Mesendoderm (in vitro differentiated cells): ENCODE measurements at regions not wholly inside any gene's neighbourhood (a gene's known extent, or its start where the extent isn't known, plus 50 kb on each side); places are given as distances from the start of the nearest gene placed in this dataset.
"Not testable (repeated sequence)": the region's sequence is repeated elsewhere in the genome, so short reads cannot be mapped to it uniquely, and the experiment has no call there.

Experiments used
- DNase-seq: peaks from one replicate; pipeline ENCODE4 v3.0.0; 2013
- H2AK5ac ChIP-seq: 2 replicates; pipeline ENCODE4 v1.6.1; 2013; ENCODE audit warnings: low read length, inconsistent platforms
- H2BK120ac ChIP-seq: 2 replicates; pipeline ENCODE4 v1.6.1; 2013; ENCODE audit warnings: low read depth, mild to moderate bottlenecking, low read length, moderate library complexity, mixed read lengths
- H2BK15ac ChIP-seq: replicated peaks from 2 replicates; pipeline ENCODE4 v1.6.1; 2013; ENCODE audit warnings: low read depth, mild to moderate bottlenecking, moderate library complexity
- H2BK5ac ChIP-seq: 2 replicates; pipeline ENCODE4 v1.6.1; 2013; ENCODE audit warnings: low read length, inconsistent platforms
- H3K18ac ChIP-seq: 2 replicates; pipeline ENCODE4 v1.6.1; 2013; ENCODE audit warnings: mild to moderate bottlenecking, low read length, mixed read lengths
- H3K23ac ChIP-seq: one replicate; pipeline ENCODE4 v1.6.1; 2013; ENCODE audit warnings: low read length
- H3K27ac ChIP-seq: 2 replicates; pipeline ENCODE4 v1.5.1; 2013; ENCODE audit warnings: low read depth, mild to moderate bottlenecking, inconsistent platforms, low read length, moderate library complexity
- H3K27me3 ChIP-seq: 2 replicates; pipeline ENCODE4 v1.6.1; 2013; ENCODE audit warnings: low read length, control low read depth, mild to moderate bottlenecking, inconsistent platforms; ENCODE audit not compliant: insufficient read depth, poor library complexity
- H3K36me3 ChIP-seq: 2 replicates; pipeline ENCODE4 v1.6.1; 2013; ENCODE audit warnings: low read length, inconsistent platforms; ENCODE audit not compliant: control insufficient read depth, insufficient read depth
- H3K4ac ChIP-seq: one replicate; pipeline ENCODE4 v1.6.1; 2013; ENCODE audit warnings: low read depth, mild to moderate bottlenecking, low read length, moderate library complexity
- H3K4me1 ChIP-seq: 2 replicates; pipeline ENCODE4 v1.6.1; 2013; ENCODE audit warnings: low read depth, low read length, inconsistent platforms; ENCODE audit not compliant: control insufficient read depth
- H3K4me2 ChIP-seq: 2 replicates; pipeline ENCODE4 v1.6.1; 2013; ENCODE audit warnings: low read length
- H3K4me3 ChIP-seq: 2 replicates; pipeline ENCODE4 v1.5.1; 2013; ENCODE audit warnings: mild to moderate bottlenecking, low read length
- H3K56ac ChIP-seq: one replicate; pipeline ENCODE4 v1.6.1; 2013; ENCODE audit warnings: low read length
- H3K79me1 ChIP-seq: 2 replicates; pipeline ENCODE4 v1.6.1; 2013; ENCODE audit warnings: low read length, inconsistent platforms
- H3K79me2 ChIP-seq: 2 replicates; pipeline ENCODE4 v1.6.1; 2013; ENCODE audit warnings: mild to moderate bottlenecking, low read length; ENCODE audit not compliant: control insufficient read depth, insufficient read depth
- H3K9ac ChIP-seq: 2 replicates; pipeline ENCODE4 v1.6.1; 2013; ENCODE audit warnings: low read length, inconsistent platforms
- H4K5ac ChIP-seq: one replicate; pipeline ENCODE4 v1.6.1; 2013; ENCODE audit warnings: low read length
- H4K8ac ChIP-seq: one replicate; pipeline ENCODE4 v1.6.1; 2013; ENCODE audit warnings: low read depth, mild to moderate bottlenecking, control low read depth, low read length, moderate library complexity
- WGBS: extraction: QIAGEN DNeasy Blood & Tissue Kit; methylation state at CpG from one replicate; pipeline ENCODE4 v1.1.7; 2013; ENCODE audit warnings: low lambda C conversion rate, missing lambda C conversion rate; ENCODE audit not compliant: insufficient coverage; ENCODE audit errors: extremely low coverage; 5-methylcytosine and 5-hydroxymethylcytosine counted together

DNA sequence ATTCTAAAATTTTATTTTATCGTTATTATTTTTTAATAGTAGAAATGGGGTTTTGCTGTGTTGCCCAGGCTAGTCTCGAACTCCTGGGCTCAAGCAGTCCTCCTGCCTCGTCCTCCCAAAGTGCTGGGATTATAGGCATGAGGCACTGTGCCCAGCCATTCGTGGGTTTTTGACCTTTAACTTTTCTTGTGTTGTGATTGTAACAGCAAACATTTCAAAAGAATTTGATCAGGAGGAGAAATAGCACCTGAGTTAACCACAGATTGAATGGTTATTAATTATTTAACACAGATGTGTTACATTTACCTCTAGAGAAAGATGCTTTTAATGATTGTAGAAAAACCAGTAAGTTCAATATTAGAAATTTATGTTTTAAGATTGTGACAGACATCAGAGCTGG, 132.0 kb downstream of the HAUS1 start:
- H4K8ac ChIP-seq, result no peak overlapping the region
- H3K4me3 ChIP-seq, result no peak overlapping the region
- no peaks in the 10 kb centered on the region for H3K79me2 ChIP-seq
- no peaks in the 10 kb centered on the region for H3K36me3 ChIP-seq
- DNase-seq, result no peak
- no peak overlapping the region for H3K27ac ChIP-seq
- H3K18ac ChIP-seq, result no peak overlapping the region
- WGBS, result 100% methylated on average over 1 of the region's 4 CpGs
- H2BK120ac ChIP-seq, result no peak overlapping the region
- no peak overlapping the region for H3K4me2 ChIP-seq
- no peak overlapping the region for H2BK15ac ChIP-seq
- H3K23ac ChIP-seq, result no peak overlapping the region
- H3K9ac ChIP-seq, result no peak overlapping the region
- H4K5ac ChIP-seq, result no peak overlapping the region
- H2BK5ac ChIP-seq, result no peak overlapping the region
- H2AK5ac ChIP-seq, result no peak overlapping the region
- H3K56ac ChIP-seq, result no peak overlapping the region
- no peak overlapping the region for H3K4ac ChIP-seq
- H3K4me1 ChIP-seq, result no peaks in the 10 kb centered on the region
- no peaks in the 10 kb centered on the region for H3K27me3 ChIP-seq
- no peaks in the 10 kb centered on the region for H3K79me1 ChIP-seq

DNA sequence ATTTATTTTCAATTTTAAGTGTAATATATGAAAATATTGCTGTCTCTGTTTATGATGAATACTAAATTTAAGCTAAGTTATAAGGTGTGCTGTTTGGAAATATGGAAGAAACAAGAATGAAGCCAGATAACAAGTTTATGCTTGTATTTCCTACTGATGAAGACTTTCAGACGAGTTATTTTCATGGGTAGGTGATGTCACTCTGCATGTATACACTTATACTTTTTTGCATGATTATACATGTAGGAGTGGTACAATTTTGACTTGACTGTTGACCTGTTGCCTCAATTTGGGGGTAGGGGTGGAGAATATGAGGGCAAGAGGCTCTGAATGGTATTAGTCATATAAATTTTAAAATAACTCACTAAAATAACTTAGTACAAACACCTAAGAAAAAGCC, 133.7 kb downstream of the HAUS1 start:
- Histone ChIP-seq H3K79me2 (no peaks in the 10 kb centered on the region), H4K5ac (no peak overlapping the region), H2BK15ac (no peak overlapping the region), H3K27ac (no peak overlapping the region), H3K79me1 (no peaks in the 10 kb centered on the region), H3K18ac (no peak overlapping the region), H4K8ac (no peak overlapping the region), H3K4me1 (no peaks in the 10 kb centered on the region), H3K23ac (no peak overlapping the region), H2BK120ac (no peak overlapping the region), H3K9ac (no peak overlapping the region), H3K56ac (no peak overlapping the region), H3K4me3 (no peak overlapping the region), H3K36me3 (no peaks in the 10 kb centered on the region), H2BK5ac (no peak overlapping the region), H3K4me2 (no peak overlapping the region), H3K27me3 (no peaks in the 10 kb centered on the region), H2AK5ac (no peak overlapping the region), H3K4ac (no peak overlapping the region)
- WGBS, result no CpG with 5 or more reads among the region's 1 CpG
- no peak for DNase-seq

DNA sequence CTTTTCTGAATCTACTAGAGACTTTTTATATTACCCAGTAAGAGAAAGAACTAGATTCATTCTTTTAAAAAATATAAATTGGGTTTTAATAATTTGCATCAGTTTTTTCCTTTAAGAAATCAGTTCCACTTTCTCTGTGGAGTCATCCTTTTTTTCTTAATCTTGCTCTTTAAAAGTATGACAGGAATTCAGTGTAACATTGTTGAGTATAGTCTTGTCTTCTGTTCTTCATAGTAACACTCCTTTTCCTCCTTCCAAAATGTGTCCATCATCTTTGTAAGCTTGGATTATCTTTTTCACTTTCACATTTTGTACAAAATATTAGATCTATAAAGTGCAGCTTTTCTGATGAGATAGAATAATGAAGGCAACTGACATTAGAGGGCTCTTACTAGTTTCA, 135.4 kb downstream of the HAUS1 start:
- Histone ChIP-seq H2BK15ac (no peak overlapping the region), H3K27ac (no peak overlapping the region), H3K27me3 (no peaks in the 10 kb centered on the region), H3K56ac (no peak overlapping the region), H3K18ac (no peak overlapping the region), H2BK120ac (no peak overlapping the region), H3K4me1 (no peaks in the 10 kb centered on the region), H3K4ac (no peak overlapping the region), H3K79me2 (no peaks in the 10 kb centered on the region), H3K9ac (no peak overlapping the region), H3K36me3 (no peaks in the 10 kb centered on the region), H3K23ac (no peak overlapping the region), H2AK5ac (no peak overlapping the region), H3K4me3 (no peak overlapping the region), H3K79me1 (no peaks in the 10 kb centered on the region), H2BK5ac (no peak overlapping the region), H4K5ac (no peak overlapping the region), H3K4me2 (no peak overlapping the region), H4K8ac (no peak overlapping the region)
- DNase-seq, result no peak

DNA sequence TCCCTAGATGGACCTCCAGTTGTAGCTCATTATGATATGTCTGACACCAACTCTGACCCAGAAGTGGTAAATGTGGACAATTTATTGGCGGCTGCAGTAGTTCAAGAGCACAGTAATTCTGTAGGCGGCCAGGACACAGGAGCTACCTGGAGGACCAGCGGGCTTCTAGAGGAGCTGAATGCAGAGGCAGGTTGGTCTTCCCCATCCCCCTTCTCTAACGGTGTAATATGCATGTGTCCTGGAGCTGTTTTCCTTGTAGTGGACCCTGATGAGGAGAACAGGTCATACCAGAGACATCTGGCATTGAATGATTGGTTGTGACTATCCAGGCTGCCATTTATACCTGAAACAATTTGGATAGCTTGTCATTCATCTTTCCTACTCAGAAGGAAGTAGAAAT, 135.8 kb downstream of the HAUS1 start:
- Histone ChIP-seq H3K79me1 (no peaks in the 10 kb centered on the region), H3K4me2 (no peak overlapping the region), H3K79me2 (no peaks in the 10 kb centered on the region), H3K4me1 (no peaks in the 10 kb centered on the region), H3K27me3 (no peaks in the 10 kb centered on the region), H4K5ac (no peak overlapping the region), H3K23ac (no peak overlapping the region), H3K36me3 (no peaks in the 10 kb centered on the region), H4K8ac (no peak overlapping the region), H3K56ac (no peak overlapping the region), H2BK5ac (no peak overlapping the region), H3K9ac (no peak overlapping the region), H2BK15ac (no peak overlapping the region), H3K4ac (no peak overlapping the region), H2AK5ac (no peak overlapping the region), H2BK120ac (no peak overlapping the region), H3K18ac (no peak overlapping the region), H3K4me3 (no peak overlapping the region), H3K27ac (no peak overlapping the region)
- peak; percentile 51 for DNase-seq
- no CpG with 5 or more reads among the region's 4 CpGs for WGBS

DNA sequence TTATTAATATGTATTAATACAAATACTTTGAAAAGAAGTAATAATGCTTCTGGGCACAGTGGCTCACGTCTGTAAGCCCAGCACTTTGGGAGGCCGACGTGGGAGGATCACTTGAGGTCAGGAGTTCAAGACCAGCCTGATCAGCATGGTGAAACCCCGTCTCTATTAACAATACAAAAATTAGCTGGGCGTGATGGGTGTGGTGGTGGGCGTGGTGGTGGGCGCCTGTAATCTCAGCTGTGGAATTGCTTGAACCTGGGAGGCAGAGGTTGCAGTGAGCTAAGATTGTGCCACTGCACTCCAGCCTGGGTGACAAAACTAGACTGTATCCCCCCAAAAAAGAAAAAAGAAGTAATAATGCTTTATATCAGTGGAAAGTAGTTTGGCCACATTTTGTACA, 137.2 kb downstream of the HAUS1 start:
- H3K79me1 ChIP-seq, result not testable (repeated sequence)

DNA sequence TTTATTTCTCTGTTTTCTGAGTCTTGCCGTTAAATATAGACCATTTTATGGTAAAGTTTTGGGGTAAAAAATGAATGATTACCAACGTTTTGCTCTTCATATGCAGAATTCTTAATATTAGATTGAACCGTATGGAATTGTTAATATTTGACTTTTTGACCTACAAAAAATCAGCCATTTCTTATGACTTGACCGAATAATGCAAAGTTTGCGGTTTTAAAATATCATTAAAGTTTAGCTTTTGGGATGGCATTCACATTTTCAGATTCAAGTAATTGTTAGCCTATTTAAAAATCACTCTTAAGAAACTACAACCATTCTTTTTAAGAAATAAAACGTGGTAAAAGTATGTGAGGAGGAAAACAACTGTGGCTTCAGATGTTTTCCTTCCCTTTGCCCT, 138.0 kb downstream of the HAUS1 start:
- Histone ChIP-seq H3K36me3 (no peaks in the 10 kb centered on the region), H3K4me2 (no peak overlapping the region), H3K4me3 (no peak overlapping the region), H3K18ac (no peak overlapping the region), H4K8ac (no peak overlapping the region), H3K4me1 (no peaks in the 10 kb centered on the region), H3K56ac (no peak overlapping the region), H2BK5ac (no peak overlapping the region), H2BK120ac (no peak overlapping the region), H3K27me3 (no peaks in the 10 kb centered on the region), H3K27ac (no peak overlapping the region), H4K5ac (no peak overlapping the region), H2BK15ac (no peak overlapping the region), H3K79me2 (no peaks in the 10 kb centered on the region), H3K79me1 (no peaks in the 10 kb centered on the region), H3K23ac (no peak overlapping the region), H3K4ac (no peak overlapping the region), H3K9ac (no peak overlapping the region), H2AK5ac (no peak overlapping the region)
- 100% methylated on average over 2 of the region's 6 CpGs for WGBS
- no peak for DNase-seq

More for the DNA sequence above, 137.2 kb downstream of the HAUS1 start:
- H3K27me3 ChIP-seq, H3K18ac ChIP-seq, H3K4me1 ChIP-seq, H3K4me3 ChIP-seq, H3K79me2 ChIP-seq, H3K4me2 ChIP-seq, H3K23ac ChIP-seq, DNase-seq, H2AK5ac ChIP-seq, H2BK5ac ChIP-seq, H2BK120ac ChIP-seq, H3K36me3 ChIP-seq, H2BK15ac ChIP-seq, H4K5ac ChIP-seq, H3K4ac ChIP-seq, H3K56ac ChIP-seq, H3K9ac ChIP-seq, H3K27ac ChIP-seq, H4K8ac ChIP-seq: not testable (repeated sequence)
- no CpG with 5 or more reads among the region's 7 CpGs for WGBS
